NCI-H748 treated with DMSO at 0.1 percent for 48 hours (cell line): ENCODE measurements at regions not wholly inside any gene's neighbourhood (a gene's known extent, or its start where the extent isn't known, plus 50 kb on each side); places are given as distances from the start of the nearest gene placed in this dataset.
"Not testable (repeated sequence)": the region's sequence is repeated elsewhere in the genome, so short reads cannot be mapped to it uniquely, and the experiment has no call there.

ENCODE experiments used
- DNase-seq: peaks from one replicate; lab custom pipeline; 2025; lab: John Stamatoyannopoulos, UW

DNA sequence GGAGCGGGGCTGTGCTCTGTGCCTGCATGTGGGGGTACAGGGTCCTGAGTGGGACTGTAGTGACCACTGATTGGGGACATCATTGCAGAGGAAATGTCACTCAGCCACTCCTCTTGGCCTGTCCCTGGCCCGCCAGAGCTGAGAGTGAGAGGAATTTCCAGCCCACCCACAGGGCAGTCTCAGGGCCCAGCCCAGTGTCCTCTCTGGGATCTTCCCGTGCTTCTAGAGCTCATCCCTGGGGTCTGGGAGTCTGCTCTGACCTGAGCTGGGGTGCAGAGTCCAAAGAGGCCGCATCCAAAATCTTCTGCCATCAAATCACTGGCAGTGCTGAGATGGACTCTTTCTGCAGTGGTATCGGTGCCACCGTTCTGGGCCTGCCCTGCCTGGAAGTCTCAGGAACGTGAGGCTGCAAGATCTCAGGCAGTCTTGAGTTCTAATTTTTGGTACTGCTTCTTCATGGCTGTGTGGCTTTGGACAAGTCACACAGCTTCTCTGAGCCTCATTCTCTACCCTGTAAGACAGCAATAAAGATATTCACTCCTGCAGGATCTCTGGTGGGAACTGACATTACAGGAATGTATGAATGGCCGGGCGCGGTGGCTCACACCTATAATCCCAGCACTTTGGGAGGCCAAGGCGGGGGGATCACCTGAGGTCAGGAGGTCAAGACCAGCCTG lies 100.8 kb upstream of the TARDBP start:
- DNase-seq, result no peak

DNA sequence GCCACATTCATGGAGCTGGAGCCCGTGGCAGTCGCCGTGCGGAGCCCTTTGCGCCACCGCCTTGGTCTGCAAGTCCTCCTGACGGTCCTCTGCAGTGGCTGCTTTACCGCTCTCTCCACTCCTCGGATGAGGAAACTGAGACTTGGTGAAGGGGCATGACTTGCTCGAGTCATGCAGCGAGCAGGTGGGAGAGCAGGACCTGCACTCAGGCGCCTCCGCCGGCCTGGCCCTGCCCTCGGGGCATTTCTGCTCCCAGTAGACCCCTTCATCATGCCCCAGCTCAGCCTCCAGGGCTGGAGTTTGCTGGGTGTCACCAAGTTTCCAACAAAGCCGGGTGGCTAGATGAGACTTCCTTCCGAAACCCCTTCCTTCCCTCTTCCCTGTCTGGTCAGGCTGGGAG lies 100.0 kb upstream of the TARDBP start:
- DNase-seq, result no peak

DNA sequence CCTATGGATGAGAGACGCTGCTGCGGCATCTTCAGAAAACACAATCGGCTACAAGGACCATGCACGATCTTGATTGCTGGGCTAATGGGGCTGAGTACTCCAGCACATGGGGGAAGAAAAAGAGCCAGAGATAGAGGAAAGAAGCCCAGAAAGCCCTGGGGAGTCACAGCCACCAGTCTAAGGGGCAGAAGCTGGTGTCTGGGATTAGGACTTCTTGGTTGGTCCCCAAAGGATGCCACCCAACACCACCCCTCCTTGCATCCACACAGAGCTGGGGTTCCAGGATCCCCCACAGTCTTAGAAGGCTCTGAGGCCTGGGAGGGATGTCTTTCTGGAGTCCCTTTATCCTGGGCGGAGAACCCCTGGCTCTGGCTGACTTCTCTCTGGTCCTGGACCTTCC lies 98.4 kb upstream of the TARDBP start:
- DNase-seq, result no peak

DNA sequence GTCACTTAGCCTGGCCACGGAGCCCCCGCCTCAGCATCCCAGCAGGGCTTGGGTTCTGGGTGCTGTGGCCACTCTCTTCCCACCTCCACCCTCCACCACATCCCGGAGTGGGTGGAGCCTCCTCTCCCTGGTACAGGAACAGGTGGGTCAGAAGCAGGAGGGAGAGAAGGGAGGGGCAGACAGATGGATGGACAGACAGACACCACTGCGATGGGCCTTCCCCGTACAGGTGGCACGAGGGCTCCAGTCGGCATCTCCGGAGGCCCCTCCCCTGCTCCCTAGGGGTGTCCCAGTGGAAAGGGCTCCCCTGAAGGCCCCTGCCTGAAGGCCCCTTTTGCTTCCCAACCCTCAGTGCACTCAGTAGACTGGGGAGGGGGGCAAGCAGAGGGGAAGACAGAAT lies 96.9 kb upstream of the TARDBP start:
- DNase-seq, result no peak

DNA sequence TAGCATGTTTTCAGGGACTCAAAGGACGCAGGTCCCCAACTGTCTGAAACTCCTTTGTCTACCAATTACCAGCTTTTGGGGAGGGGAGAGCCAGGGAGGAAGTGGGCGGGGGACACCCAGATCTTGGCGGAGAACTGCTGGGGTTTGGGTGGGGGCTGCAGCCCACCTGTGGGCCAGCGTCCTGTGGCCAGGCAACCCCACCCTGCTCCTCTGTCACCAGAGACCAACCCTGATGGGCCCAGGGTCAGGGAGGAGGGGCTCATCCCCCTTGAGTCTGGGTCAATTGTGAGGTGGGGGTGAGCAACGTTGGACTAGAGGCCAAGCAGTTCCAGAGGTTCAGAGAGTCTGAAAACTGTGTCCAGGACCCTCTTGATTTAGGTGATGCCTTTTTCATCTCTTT lies 96.1 kb upstream of the TARDBP start:
- DNase-seq, result no peak

DNA sequence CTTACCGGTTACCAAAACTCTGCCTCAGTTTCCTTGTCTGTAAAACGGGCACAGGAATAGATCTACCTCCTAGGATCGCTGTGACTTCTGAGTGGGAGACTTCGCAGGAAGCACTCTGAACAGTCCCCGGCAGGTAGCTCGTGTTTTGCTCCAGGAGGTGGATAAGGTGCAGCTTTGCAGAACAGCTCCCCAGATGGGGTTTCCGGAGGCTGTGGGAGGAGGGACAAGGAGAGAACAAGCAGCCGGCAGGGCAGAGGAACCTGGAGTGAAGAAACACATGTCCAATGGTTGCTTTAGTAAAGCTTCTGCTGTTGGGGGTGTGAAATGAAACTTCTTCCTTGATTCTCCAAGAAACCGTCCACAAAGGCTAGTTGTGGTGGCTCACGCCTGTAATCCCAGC lies 95.5 kb upstream of the TARDBP start:
- DNase-seq, result no peak

DNA sequence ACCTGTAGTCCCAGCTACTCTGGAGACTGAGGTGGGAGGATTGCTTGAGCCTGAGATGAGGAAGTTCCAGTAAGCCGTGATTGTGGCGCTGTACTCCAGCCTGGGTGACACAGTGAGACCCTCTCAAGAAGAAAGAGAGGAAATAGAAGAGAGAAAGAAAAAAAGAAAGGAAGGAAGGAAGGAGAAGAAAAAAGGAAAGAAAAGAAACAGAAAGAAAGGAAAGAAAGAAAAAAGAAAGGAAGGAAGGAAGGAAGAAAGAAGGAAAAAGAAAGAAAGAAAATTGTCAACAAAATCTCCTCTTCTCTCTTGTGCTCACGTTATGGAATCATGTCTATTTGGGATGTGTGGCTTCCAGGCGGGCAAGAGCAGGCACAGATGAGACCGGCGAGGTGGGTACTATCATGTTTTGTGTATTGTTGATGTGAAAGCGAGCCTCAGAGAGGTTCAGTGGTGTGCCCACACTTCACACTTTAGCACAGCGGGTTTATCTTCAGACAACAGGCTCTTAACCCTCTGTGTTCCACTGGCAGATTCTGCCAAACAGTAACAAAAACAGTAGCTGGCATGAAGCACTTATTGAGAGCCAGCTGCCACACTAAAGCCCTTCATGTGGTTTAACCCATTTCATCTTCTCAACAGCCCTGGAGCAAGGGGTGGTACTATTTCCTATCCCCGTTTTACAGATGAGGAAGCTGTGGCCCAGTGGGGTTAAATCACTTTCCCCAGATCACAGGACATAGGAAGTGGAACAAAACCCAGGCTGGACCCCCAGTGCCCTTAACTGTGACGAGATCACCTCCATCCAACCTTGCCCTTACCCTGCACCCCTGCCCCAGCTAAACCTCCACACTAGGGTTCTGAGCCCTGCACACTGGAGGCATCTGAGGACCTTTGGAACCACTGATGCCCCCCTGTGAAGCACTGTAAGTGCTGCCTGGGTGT lies 94.7 kb upstream of the TARDBP start:
- DNase-seq, result no peak

DNA sequence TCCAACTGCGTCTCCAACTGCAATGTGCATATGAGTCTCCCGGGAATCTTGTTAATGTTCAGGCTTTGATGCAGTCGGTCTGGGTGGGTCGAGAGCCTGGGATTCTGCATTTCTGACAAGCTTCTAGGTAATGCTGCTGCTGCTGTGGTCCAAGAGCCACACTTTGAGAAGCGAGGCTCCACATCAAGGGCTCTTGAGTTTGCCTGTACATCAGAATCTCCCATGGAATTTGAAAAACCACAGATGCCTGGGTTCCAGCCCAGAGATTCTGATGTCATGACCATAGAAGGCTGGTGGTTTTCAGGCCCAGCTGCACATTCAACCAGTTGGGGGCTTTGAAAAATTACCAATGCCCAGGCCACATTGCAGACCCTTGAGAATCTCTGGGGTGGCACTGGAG lies 93.9 kb upstream of the TARDBP start:
- DNase-seq, result no peak

DNA sequence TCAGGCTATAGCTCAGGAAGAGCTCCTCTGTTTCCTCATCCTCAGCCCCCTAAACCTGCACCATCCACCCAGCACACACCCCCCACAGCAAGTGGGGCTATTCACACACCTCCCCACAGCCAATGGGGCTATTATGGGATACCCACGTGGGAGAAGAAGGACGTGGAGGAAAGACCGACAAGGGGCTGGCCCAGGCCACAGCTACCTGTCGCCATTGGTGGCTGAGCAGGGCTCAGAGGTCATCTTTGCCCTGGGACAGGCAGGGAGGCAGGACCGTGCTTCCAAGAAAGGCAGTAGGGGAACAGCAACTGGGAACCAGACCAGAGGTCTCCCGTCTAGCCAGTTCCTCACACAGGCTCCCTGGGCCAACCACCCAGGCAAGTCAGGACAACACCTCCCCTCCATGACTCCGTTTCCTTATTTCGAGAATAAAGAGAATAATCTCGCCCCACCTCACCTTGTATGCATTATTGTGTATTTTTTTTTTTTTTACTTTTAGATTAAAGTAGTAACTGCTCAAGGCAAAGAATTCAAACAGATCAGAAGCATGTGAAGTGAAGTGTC lies 92.3 kb upstream of the TARDBP start:
- DNase-seq, result no peak

DNA sequence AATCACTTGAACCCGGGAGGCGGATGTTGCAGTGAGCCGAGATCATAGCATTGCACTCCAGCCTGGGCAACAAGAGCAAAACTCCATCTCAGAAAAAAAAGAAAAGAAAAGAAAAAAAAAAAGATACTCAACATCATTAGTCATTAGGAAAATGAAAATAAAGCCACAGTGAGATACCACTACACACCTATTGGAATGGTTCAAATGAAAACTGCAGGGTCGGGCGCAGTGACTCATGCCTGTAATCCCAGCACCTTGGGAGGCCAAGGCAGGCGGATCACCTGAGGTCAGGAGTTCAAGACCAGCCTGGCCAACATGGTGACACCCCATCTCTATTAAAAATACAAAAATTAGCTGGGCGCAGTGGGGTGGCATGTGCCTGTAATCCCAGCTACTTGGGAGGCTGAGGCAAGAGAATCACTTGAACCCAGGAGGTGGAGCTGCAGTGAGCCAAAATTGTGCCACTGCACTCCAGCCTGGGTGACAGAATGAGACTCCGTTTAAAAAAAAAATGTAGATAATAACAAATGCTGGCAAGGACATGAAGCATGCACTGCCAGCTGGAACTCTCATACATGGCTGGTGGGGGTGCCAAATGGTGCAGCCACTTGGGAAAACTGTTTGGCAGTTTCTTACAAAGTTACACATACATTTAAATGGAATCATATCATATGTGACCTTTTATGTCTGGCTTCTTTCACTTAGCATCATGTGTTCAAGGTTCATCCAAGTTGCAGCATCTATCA lies 90.0 kb upstream of the TARDBP start:
- not testable (repeated sequence) for DNase-seq

DNA sequence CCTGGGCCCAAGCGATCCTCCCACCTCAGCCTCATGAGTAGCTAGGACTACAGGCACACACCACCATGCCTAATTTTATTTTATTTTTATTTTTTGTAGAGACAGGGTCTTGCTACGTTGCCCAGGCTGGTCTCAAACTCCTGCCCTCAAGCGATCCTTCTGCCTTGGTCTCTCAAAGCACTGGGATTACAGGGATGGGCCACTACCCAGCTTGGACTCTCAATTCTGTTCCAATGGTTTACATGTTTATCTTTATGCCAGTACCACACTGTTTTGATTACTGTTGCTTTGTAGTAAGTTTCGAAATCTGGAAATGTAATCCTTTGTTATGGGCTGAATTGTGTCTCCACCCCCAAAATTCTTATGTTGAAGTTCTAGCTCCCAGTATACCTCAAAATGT lies 88.4 kb upstream of the TARDBP start:
- no peak for DNase-seq

DNA sequence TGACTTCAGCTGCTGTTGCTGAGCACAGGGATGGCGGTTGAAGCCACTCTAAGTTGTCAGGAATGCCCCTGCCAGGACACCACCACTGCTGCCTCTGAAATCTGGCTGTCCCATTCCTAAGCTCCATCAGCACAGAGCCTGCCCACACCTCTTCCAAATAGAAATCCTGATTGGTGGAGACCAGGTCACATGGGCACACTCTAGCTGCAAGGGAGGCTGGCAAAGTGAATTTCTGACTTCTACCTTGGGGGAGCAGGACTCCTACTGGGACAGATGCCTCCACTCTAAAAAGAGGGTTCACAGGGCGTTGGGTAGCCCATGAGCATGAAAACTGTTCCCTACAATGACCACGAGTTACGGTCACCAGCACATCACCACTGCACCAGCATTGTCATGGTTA lies 83.8 kb upstream of the TARDBP start:
- no peak for DNase-seq

DNA sequence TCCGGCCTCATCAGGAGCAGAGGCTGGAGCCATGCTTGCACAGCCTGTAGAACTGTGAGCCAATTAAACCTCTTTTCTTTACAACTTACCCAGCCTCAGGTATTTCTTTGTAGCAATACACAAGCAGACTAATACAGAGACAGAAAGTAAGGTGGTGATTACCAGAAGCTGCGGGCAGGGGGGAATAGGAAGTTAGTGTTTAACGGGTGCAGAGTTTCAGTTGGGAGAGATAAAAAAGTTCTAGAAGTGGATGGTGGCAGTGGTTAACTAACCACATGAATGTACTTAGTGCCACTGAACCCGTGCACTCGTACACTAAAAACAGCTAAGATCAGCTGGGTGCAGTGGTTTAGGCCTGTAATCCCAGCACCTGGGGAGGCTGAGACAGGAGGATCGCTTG lies 80.4 kb upstream of the TARDBP start:
- no peak for DNase-seq

DNA sequence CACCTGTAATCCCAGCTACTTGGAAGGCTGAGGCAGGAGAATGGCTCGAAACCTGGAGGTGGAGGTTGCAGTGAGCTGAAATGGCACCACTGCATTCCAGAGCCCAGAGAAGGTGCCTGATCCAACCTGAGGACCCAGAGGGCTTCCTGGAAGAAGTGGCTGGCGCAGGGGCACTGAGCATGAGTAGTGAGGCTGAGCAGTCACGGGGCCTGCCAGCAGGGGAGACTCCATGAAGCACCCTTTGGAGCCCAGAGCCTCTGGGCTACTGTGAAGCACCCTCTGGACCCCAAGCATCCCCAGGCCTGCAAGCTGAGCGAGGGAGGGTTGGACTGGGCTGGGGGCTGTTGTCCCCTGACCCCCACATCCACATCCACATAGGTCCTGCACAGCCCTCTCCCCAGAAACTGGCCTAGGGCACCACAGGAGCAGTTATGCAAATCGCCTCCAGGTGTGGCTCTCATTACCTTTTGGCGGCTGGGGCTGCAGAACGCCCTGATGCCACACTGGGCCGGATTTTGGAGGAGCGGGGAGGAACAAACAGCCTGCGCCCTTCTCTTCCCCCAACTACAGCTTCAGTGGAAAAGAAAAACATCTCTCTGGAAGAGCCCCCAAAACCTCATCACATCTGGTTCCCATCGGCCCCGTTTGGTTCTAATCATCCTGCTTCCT lies 78.2 kb upstream of the TARDBP start:
- DNase-seq, result no peak

DNA sequence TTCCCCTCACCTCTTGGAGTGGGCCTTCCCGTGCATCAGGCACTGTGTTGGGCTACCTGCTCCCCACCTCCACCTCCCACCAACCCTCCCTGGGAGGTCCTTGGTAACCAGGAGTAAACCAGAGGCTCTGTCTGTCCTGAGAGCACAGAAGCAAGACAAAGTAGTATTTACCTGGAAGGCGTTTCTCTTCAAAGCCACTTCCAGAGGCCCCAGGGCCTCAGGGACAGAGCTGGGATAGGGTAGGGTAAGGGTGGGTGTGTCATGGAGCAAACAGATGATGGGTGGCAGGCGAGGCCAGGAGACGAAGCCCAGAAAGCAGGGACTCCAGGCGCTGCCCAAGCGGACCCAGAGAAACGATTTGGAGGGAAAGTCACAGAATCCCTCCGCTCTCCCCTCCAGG lies 77.2 kb upstream of the TARDBP start:
- no peak for DNase-seq

DNA sequence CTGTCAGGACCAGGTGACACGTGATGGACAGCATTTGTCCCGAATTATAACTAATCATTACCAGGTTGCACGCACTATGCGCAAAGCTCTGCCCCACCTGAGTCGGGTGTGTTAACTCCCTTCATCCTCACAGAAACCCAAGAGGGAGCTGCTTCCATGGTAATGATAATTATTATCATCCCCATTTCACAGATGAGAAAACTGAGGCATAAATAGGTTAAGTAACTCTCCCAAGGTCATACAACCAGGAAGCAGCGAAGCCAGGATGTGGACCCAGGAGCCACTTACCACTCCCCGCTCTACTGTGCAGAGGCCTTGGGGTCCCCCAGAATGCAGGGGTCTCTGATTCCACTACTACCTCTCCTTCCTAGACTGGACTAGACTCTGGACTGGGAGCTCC lies 76.7 kb upstream of the TARDBP start:
- no peak for DNase-seq

DNA sequence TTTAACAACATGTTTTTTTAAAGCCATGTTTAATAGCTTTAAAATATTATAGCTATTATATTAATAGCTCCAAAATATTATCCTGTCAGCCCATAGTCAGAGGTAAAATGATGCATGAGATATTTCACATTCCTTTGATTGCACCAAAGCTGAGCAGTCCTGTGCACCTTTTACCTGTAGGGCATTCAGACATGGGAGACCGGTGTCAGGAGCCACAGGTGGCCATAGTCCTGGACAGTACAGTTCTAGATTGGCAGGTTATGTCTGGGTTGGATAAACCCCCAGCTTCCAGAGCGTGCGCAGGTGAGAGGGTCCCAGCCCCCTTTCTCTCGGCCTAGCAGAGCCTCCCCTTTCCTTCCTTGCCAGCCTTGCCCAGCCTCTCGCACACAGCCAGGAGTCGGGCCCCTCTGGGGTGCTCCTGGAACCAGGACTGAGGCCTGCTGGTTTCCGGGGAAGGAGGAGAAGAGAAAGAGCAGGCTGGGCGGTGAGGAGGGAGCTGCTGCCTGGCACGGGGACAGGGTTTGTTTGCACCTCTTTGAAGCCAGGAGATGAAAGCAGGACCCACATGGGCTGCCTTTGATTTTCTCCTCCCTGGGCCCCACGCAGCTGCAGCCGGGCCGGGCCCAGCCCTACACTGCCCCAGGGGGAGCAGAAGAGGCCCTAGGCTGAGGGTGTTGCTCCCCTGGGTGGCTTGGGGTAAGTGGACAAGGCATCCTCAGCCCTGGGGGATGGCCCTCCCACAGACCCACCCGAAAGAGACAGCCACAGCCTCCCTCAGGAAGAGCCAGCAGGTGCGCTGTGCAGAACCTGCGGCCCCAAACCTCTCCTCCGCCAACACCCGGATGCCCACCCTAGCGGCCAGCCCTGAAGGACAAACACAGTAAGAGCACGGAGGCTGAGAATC lies 75.2 kb upstream of the TARDBP start:
- DNase-seq, result no peak

DNA sequence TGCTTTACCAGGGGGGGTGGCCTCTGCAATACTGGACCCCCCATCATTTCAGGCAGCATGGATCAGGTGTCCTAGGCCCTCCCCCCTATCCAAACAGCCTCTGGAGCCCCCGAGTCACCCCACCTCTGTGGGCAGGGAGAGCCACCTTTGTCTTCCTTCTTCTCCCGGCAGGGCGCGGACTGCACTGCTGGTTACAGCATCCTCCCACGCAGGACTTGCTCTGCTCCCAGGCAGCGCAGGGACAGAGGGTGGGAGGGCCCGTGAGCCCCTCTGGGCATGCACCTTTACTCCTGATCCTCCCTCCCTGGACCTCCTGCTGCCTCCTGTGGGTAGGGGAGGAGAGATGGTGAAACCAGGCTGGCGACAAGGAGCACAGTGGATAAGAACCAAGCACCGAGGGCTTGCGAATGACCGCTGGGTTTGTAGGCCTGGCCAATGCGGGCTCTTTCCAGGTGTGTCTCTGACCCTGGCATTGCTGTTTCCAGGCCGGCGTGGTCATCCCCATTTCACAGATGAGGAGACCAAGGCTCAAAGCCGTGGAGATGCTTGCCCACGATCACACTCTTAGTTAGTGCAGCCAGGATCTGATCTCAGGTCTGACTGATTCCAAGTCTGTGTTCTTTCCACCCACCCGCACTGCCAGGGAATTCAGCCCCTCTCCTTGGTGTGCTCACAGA lies 73.6 kb upstream of the TARDBP start:
- DNase-seq, result no peak

DNA sequence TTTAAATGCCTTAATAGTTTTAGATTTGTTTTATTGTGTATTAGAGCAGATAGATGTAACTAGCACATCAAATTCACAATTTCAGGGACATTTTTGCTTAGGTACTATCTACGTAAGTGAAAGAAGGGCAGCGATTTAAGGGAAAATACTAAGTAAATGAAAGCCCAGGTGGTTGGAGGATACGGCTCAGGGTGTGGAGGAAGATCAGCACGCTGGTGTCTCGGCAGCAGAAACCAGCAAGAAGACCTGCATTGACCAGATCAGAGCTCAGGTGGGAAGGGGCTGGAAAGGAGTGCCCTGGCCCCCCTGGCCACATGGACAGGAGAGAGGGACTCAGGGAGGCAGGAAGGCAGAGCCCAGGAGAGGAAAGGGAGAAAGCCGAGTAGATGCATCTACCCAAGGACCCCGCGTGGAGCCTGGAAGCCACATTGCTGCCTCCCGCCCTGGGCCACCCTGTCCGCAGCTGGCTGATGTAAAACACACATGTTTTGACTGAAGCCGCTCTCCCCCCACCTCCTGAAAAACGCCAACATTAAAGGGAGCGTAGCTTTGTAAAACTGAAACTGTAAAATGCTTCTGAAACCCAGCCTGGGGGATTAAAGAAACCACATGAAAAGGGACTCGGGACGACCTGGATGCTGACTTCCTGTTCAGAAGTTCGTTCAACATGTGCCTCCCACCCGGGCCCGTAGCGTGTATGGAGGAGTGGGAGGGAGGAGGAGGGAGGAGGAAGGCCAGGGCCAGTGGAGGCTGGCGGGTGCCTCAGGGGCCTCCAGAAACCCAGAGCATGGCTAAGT lies 72.6 kb upstream of the TARDBP start:
- no peak for DNase-seq

DNA sequence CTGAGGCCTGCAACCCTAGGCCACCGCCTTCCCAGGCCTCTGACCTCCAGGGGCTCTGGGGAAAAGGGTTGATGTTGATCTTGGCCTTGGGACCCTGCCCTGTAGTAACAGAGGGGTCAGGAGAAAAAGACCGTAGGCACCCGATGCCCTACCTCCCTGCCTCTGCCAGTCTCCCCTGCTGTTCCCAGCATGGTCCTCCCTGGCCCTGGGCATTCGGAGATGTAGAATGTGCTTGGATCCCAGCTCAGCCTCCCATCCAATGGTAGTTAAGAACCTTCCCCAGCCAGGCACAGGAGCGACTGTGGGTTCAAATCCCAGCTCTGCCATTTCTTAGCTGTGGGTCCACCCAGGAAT lies 72.0 kb upstream of the TARDBP start:
- DNase-seq, result no peak
